ENCODE measurements at regions not wholly inside any gene's neighbourhood (a gene's known extent, or its start where the extent isn't known, plus 50 kb on each side); places are given as distances from the start of the nearest gene placed in this dataset.

- DNase-seq (ENCODE audit: low read depth in 2 of 2) = no peak
Observed at GRCh38 chr4:4599481-4600275, 57.8 kb upstream of the STX18 start.

GRCh38 chr4:4598851-4599411 is 57.1 kb upstream of the STX18 start:
- DNase-seq (ENCODE audit: low read depth in 2 of 2) = no peak

GRCh38 chr4:4596720-4597119 is 54.9 kb upstream of the STX18 start:
- DNase-seq (ENCODE audit: low read depth in 2 of 2) = no peak

GRCh38 chr4:4595252-4595651 is 53.4 kb upstream of the STX18 start:
- DNase-seq (ENCODE audit: low read depth in 2 of 2) = no peak

GRCh38 chr4:4594285-4594920 is 52.6 kb upstream of the STX18 start:
- DNase-seq (ENCODE audit: low read depth in 2 of 2) = no peak

- no peak for DNase-seq (ENCODE audit: low read depth in 2 of 2)
Observed at GRCh38 chr4:4593596-4594284, 51.9 kb upstream of the STX18 start.

- no peak for DNase-seq (ENCODE audit: low read depth in 2 of 2)
Observed at GRCh38 chr4:4592414-4592813, 50.6 kb upstream of the STX18 start.

Measured in stimulated activated CD4-positive, alpha-beta T cell treated with anti-CD3 and anti-CD28 coated beads, Interleukin-15, amount 100 ng/mL, for 48 hours (primary cell).